ENCODE measurements at regions not wholly inside any gene's neighbourhood (a gene's known extent, or its start where the extent isn't known, plus 50 kb on each side); places are given as distances from the start of the nearest gene placed in this dataset.
"Not testable (repeated sequence)": the region's sequence is repeated elsewhere in the genome, so short reads cannot be mapped to it uniquely, and the experiment has no call there.

DNA sequence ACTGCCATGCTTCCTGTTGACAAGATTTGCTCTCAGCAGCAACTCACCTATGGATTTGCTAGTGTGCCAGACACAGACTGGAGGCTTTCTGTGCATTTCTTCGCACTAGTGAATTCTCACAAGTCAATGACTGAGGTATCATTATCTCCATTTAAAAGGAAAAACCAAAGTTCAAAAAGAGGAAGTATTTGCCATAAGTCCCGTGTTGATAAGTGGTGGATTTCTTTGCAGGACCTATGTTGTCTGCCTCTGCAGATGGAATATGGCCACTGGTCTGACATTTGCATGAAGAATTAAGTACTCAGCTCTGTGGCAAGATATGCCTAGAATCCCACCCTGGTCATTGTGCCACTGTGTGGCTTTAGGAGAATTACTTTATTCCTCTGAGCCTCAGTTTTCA, 299.6 kb downstream of the PAX3 start:
- no peak for DNase-seq (ENCODE audit: low spot score)

DNA sequence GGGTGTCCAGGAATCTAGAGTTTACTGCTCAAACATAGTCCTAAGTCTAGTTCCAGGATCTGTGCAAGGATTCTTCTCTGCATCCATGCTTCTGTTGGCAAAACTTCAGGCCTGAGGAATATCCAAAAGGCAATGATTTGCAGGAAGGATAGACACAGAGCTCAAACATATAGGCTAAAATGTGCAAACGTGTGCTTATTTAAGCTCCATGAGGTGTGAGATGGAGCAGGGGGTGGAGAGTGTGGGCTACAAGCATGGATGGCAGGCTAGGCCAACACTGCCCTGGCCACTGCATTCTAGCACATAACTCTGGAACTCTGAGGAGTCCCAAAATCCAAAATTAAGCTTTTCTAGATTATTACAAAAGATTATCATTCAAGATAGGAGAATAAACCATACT, 301.1 kb downstream of the PAX3 start:
- no peak for DNase-seq (ENCODE audit: low spot score)

DNA sequence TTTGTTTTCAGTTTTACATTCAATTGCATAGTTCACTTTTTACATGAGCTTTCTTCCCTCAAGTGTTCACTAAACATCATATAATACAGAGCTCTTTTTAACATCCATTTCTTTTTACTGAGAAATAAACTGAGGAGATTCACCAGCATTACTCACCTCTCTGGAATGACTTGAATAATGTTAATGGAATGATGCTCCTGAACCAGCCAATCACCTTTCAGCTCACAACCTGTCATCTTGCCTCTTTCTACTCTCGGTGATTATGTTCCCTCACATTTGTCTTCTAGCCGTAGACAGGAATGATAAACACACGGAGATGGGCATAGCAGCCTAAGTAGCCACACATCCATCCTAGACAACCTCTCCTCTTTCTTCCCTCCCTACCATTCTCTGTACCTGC, 301.7 kb downstream of the PAX3 start:
- DNase-seq (ENCODE audit: low spot score) = no peak

DNA sequence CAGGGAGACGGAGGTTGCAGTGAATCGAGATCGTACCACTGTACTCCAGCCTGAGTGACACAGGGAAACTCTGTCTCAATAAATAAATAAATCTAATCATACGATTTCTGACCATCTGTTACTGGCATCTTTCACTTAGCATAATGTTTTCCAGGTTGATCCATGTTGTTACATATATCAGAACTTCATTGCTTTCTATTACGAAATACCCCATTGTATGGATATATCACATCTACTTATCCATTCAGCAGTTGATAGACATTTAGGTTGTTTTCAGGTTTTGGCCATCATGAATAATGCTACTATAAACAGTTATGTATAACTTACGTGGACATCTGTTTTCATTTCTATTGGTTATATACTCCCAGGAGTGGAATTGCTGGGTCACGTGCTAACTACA, 303.9 kb downstream of the PAX3 start:
- DNase-seq (ENCODE audit: low spot score) = no peak

DNA sequence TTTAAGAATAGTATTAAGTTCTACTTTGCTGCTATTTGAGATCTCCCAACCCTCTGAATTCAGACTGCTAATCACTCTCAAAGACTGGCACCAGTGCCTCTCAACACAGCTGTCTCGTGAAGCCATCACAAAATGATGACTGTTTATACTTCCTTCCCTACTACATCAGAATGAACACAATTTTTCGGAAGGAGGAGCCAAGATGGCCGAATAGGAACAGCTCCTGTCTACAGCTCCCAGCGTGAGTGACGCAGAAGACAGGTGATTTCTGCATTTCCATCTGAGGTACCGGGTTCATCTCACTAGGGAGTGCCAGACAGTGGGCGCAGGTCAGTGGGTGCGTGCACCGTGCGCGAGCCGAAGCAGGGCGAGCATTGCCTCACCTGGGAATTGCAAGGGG, 314.4 kb downstream of the PAX3 start:
- not testable (repeated sequence) for DNase-seq (ENCODE audit: low spot score)

DNA sequence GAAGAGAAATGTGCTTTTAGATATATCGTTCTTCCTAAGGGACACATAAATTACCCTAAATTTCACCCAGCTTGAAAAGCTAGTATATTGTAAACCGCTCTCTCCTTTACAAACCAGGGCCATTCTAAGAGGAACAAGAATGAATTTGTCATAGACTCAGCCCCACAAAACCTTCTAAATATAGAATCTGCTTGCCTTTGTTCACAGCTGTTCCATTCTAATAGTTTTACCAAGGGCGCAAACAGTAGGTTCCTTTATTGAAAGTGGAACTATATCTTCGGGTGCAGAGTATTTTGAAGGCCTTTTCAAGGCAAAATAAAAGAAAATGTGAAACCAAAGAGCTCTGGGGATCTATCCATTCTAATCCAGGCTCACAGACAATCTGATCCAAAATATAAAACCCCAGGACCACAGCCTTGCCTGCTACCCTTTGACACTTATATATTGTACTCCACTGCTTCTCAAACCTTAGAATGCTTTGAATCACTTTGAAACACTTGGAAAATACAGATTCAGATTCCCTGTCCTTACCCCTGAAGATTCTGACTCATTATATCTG, 316.8 kb downstream of the PAX3 start:
- no peak for DNase-seq (ENCODE audit: low spot score)

DNA sequence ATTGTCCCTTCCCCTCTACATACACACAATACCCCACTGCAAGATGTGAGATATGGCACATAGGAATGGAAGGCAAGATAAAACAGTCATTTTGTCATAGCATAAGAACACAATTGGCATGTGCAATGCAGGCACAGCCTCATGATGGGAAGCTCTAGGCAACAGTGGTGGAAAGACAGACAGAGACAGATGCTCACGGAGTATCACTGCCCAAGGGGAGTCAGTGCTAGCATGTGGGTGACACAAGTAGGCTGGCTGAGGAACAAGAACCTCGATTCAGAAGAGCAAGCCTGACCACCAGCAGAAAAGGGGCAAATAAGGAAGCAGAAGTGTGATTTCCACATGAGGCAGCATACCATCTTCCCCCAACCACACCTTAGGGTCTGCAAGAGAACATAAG, 323.6 kb downstream of the PAX3 start:
- no peak for DNase-seq (ENCODE audit: low spot score)

DNA sequence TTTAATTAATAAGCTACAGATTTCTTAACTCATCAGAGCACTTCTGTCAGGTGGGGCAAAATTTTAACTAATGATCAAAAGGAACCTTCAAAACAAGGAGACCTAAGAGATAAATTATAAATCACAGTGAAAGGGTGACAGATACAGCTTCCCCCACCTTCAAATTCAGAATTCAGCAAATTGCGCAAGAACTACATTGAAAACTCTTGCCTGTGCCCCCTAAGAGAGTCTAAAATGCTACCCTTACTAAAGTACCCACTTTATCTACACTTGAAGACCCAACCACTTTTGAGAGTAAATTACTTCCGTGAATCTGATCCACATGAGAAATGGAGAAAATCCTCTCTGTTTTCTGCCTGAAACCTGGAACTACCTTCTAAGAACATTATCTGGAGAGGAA, 324.9 kb downstream of the PAX3 start:
- DNase-seq (ENCODE audit: low spot score) = no peak

DNA sequence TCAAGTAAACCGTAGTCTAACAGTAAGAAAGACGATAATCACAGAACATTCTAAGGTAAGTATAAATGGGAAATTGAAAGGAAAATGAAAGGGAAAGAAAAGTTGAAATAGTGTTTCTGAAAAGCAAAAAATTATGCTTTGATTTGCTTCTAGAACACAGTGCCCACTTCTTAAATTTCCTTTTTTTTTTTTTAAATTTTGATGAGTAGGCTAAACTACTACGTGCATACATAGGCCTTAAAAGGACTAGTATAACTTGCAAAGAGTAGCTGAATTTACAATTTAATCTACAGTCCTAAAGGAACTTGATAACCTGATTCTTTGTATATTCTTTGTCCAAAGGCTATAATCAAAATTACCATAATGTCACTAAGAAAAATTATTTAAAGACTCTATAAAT, 325.3 kb downstream of the PAX3 start:
- no peak for DNase-seq (ENCODE audit: low spot score)

DNA sequence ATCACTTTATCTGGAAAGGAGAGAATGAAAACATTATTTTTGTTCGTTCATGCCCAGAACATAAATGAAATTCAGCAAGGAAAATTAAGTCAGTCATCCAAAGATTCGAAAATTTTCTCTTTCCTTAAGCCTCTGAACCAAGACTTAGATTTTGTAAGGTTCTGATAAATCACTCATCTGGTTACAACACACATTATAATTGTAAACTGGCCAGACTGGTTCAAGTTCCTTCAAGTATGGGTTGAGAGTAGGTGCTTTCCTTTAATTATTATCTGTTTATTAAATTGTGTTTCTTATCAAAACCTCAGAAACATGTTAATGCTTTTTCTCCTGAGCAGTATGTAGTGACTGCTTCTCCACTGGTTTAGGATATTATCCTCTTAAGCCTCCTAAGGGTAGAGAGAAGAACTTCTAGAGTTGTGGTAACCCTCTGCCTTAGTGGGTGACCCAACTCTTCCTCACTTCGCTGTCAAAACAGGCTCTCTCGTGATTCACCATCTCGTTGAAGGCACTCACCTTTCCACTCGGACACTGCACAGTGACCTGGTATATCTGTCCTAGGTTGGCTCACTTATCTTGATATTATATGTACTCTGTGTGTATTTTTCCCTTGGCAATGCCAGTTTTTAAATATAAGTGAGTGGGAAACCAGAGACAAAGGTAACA, 325.9 kb downstream of the PAX3 start:
- DNase-seq (ENCODE audit: low spot score) = no peak

DNA sequence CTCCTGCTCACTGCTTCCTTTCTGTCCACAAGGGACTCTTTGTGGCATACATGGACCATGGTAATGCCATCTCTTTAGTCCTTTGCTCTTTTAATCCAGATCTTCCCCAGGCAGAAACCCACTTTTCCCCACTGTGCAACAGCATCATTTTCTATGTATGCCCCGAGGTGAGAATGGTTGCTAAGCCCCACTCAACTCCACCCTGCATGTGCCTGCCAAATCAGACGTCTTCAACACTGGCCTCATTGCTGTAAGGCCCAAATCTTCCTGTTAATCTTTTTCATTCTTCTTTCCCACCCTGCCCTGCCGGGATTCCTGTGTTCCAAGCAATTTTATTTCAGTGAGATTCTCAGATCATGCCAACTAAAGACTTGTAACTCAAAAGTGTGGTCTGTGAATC, 328.4 kb downstream of the PAX3 start:
- DNase-seq (ENCODE audit: low spot score) = no peak

DNA sequence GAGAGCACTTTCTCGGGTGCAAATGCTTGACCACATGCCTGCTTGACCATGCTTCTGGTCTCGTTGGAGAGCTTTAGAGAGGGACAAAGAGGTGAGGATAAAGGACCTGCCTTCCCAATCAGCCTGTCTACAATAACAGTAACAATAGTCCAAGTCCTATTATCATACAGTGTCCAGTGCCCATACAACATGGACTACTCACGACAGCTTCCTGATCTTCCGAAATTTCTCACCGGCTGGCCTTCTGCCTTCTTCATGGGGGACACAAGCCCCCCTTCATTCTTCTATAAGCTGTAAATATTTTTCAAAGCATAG, 329.0 kb downstream of the PAX3 start:
- no peak for DNase-seq (ENCODE audit: low spot score)

DNA sequence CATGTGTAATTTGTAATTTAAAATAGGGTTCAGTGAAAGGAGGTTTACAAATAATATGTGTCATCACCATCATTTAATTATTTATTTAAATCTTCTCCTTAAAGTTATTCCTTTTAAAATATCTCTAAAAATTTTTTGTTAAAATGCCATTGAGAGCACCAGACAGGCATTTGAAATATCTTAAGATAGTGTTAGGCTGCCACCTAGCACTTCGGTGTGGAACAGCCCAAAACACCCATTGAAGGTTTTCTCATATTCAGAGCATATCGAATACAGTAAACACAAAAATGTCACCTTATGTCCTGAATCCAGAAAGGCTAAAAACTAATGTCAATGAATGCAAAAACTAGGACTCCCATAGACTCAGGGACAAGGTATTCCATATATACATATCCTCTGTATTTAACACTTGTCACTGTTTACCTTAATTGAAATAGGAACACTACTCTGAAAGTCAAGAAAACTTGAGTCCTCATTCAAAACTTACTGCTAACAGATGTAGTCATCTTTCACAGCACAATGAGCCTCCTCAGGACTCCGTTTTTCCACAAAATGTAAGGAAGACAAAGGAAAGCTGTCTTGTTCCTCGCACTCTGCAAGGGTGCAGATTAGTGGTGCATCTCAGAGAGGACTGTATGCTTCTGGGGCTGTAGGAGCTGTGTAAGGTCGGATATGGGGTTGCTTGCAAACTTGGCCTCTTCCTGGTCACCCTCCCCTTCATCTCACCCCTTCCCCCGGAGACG, 329.5 kb downstream of the PAX3 start:
- peak; percentile 21 for DNase-seq (ENCODE audit: low spot score)

DNA sequence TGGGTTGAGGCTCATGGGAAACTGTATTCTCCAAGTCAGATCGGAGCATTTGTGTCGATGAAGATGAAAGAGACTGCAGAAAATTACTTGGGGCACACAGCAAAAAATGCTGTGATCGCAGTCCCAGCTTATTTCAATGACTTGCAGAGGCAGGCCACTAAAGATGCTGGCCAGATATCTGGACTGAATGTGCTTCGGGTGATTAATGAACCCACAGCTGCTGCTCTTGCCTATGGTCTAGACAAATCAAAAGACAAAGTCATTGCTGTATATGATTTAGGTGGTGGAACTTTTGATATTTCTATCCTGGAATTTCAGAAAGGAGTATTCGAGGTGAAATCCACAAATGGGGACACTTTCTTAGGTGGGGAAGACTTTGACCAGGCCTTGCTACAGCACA, 336.6 kb downstream of the PAX3 start:
- no peak for DNase-seq (ENCODE audit: low spot score)

DNA sequence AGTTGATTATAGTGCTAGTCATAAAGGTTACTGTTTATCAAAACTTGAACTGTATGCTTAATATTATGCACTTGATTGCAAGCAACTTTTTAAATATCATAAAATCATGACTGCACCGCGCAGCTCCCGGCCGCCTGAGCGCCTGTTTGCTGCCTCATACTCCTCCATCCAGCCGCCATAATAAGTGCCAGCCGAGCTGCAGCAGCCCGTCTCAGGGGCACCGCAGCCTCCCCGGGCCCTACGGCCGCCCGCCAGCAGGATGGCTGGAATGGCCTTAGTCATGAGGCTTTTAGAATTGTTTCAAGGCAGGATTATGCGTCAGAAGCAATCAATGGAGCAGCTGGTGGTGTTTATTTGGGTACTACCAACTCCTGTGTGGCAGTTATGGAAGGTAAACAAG, 337.2 kb downstream of the PAX3 start:
- DNase-seq (ENCODE audit: low spot score) = no peak

DNA sequence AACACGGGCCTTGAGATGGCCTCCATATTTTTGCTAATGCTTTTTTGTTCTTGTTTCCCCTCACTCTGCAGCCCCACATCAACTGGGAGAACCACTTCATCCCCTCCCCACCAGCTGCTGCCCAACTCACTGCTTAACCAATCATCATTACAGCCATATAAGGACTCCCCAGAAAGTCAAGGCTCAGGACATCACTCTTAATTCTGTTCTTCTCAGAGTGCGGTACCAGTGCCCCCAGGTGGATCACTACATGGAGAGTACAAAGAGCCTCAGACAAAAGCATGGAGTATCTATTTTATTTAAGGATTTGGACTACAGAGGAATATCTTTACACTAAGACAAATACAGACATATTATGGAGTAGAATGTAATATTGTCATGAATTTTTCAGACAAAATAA, 340.6 kb downstream of the PAX3 start:
- DNase-seq (ENCODE audit: low spot score) = no peak

DNA sequence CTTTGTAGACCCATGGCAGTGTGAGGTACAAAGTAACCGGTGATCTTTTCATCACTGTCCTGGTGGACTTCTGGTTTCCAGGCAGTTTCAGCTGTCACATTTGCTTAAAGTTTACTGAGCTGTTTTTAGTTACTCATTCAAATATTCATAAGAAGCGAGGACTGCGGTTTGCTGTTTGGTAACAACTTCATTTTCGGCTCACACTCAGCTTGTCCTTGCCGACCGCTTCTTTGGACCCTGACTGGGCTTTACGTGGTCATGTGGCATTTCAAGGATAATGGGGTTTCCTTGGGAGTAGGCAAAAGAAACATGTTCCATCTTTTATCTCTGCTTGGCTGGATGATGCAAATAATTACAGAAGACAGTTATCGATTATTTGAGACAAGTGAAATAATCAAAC, 350.7 kb downstream of the PAX3 start:
- DNase-seq (ENCODE audit: low spot score) = no peak

DNA sequence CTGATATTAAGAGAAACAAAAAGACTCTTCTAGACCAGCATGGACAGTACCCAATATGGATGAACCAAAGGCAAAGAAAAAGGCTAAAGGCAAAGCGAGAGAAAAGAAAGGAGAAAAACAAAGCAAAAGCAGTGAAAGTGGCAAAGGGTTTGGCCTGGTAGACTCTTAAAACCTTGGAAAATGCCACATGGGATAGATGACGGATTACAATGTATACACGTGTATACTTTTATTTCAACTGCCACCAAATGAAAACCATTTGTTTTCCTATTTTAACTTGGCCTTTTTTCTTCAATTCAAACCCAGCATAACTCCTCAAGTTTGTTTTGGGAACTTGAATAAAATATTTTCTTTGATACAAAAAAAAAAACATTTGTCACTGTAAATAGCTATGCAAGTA, 354.3 kb downstream of the PAX3 start:
- not testable (repeated sequence) for DNase-seq (ENCODE audit: low spot score)

DNA sequence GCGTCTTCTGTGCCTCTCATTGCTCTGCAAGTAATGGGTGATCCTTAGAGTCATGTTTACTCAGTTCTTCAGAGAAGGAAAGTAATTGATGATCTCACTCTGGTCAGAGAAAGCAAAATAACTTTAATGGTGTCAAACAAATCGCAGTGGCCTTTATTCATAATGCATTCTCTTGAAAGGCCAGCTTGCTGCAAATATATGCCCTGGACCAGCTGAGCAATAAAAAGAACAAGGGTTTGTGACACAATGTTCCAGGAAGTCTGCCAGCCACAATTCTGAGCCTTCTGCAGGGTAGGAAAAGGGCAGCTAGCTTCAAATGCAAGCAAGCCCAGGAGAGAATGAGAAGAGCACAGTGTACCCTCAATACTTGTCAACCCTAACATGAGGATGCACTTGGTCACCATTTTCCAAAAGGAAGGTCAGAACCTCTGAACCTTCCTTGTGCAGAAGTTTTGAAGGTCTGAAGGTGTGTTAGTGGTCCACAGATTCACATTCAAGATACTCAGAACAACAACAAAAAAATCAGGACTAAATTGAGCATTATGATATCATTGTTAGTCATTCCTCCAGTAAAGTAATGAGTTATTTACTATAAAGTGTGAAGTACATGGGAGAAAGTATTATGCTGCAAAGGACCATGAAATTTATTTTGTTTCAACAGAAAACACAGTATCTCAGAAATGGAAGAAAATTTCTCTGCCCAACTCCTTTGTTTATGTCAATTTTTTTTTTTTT, 355.6 kb downstream of the PAX3 start:
- no peak for DNase-seq (ENCODE audit: low spot score)

DNA sequence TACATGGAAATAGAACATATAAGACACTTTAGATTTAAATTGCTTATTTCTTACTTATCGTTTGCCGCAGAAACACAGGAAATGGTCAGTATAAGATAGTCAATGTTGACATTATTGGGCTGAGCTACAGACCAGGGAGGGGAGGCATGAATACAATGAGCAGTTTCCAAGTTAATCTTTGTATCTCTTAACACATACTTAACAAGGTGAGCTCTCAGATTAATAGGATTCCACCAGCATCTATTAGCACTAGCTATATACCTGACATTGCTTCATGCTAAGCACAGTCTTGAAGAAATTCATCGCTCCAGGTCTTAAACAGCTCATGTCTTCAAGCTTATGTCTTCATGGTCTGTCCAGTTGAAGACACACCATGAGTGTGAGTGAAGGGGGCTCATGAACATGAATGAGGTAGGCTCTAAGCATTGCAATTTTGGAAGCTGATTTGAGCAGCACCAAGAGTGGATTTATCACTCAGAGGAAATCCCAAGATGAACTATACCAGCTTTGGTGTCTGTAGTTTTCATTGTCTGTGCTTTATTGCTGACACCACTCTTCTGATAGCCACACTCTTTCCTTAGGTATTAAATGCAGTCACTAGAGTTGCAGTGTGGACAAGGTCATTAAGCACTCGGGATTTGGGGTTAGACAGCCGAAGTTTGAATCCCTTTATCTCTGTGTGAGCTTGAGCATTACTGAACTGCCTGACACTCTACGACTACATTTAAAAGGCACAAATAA, 359.3 kb upstream of the EPHA4 start:
- DNase-seq (ENCODE audit: low spot score) = no peak

DNA sequence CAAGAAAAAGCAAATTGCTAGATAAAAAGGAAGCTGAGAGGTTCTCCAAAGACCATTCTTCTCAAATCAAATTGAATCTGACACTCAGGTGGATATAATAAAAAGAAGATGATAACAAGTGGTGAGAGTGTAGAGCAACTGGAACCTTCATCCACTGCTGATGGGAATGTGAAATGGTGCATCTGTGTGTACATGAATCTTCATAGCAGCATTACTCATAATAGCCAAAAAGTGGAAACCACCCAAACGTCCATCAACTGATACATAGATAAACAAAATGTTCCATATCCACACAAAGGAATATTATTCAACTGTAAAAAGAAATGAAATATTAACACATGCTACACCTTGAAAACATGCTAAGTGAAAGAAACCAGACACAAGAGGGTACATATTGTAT, 357.2 kb upstream of the EPHA4 start:
- DNase-seq (ENCODE audit: low spot score) = no peak

DNA sequence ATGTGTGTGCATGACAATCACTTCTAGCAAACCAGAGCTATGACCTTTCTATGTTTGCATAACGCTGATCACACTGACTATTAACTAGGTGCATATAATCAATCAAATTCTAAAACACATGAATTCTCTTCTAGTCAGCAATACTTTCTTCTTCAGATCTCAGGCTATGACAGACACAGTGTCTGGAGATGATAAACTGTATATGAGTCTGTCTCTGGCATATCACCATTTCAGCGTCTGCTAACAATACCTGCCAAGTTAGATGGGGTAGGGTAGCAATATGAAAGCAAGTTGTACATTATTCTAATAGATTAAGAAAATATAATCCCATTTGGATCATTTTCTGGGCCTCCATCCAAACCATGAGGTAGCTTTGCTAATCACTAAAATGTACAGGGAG, 354.2 kb upstream of the EPHA4 start:
- DNase-seq (ENCODE audit: low spot score) = no peak

Data from SK-N-DZ (cell line).